ENCODE measurements at regions not wholly inside any gene's neighbourhood (a gene's known extent, or its start where the extent isn't known, plus 50 kb on each side); places are given as distances from the start of the nearest gene placed in this dataset.

DNA sequence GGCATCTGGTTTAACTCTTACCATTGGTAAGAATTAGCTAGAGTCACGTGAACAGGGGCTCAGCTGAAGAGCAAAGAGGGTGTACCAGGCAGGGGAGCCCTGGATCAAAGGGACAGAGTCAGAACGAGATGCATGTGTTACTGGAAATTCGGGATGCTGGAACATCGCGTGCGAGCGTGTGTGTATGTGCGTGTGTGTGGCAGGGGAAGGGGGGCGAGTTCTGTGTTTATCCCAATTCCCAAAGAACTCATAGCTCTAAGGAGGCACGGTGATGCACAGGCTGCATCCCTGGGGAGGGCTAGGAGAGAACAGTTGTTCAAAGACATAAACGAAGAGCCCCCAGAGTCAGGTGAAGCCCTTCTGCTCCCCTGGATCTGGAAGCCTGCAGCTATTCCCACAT, 353.3 kb downstream of the GADD45G start:
- no peak for TF ChIP-seq POLR2AphosphoS5 (IDR thresholded peaks at IDR 0.05; ENCODE audit: low read depth)
- TF ChIP-seq CTCF (conservative IDR thresholded peaks at IDR 0.05; ENCODE audit: low read depth in 2 of 2) = no peak
- no peak for TF ChIP-seq EZH2 (IDR thresholded peaks at IDR 0.05; ENCODE audit: low read depth, unreplicated experiment)
- TF ChIP-seq EZH2phosphoT487 (IDR thresholded peaks at IDR 0.05; ENCODE audit: unreplicated experiment) = no peak
- TF ChIP-seq CREB1 (CRISPR knock-in tag; IDR thresholded peaks at IDR 0.05; ENCODE audit: low read depth) = no peak
- TF ChIP-seq JUNB (IDR thresholded peaks at IDR 0.05; ENCODE audit: unreplicated experiment) = no peak
- no peak for TF ChIP-seq STAT1 (IDR thresholded peaks at IDR 0.05; ENCODE audit: unreplicated experiment)
- TF ChIP-seq, protein P1, sequence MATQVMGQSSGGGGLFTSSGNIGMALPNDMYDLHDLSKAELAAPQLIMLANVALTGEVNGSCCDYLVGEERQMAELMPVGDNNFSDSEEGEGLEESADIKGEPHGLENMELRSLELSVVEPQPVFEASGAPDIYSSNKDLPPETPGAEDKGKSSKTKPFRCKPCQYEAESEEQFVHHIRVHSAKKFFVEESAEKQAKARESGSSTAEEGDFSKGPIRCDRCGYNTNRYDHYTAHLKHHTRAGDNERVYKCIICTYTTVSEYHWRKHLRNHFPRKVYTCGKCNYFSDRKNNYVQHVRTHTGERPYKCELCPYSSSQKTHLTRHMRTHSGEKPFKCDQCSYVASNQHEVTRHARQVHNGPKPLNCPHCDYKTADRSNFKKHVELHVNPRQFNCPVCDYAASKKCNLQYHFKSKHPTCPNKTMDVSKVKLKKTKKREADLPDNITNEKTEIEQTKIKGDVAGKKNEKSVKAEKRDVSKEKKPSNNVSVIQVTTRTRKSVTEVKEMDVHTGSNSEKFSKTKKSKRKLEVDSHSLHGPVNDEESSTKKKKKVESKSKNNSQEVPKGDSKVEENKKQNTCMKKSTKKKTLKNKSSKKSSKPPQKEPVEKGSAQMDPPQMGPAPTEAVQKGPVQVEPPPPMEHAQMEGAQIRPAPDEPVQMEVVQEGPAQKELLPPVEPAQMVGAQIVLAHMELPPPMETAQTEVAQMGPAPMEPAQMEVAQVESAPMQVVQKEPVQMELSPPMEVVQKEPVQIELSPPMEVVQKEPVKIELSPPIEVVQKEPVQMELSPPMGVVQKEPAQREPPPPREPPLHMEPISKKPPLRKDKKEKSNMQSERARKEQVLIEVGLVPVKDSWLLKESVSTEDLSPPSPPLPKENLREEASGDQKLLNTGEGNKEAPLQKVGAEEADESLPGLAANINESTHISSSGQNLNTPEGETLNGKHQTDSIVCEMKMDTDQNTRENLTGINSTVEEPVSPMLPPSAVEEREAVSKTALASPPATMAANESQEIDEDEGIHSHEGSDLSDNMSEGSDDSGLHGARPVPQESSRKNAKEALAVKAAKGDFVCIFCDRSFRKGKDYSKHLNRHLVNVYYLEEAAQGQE (IDR thresholded peaks at IDR 0.05; ENCODE audit: unreplicated experiment) = no peak
- TF ChIP-seq, protein P2, sequence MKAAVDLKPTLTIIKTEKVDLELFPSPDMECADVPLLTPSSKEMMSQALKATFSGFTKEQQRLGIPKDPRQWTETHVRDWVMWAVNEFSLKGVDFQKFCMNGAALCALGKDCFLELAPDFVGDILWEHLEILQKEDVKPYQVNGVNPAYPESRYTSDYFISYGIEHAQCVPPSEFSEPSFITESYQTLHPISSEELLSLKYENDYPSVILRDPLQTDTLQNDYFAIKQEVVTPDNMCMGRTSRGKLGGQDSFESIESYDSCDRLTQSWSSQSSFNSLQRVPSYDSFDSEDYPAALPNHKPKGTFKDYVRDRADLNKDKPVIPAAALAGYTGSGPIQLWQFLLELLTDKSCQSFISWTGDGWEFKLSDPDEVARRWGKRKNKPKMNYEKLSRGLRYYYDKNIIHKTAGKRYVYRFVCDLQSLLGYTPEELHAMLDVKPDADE (IDR thresholded peaks at IDR 0.05) = no peak
- TF ChIP-seq ZNF114 (CRISPR knock-in tag; IDR thresholded peaks at IDR 0.05) = no peak
- no peak for TF ChIP-seq NANOG (IDR thresholded peaks at IDR 0.05; ENCODE audit: borderline replicate concordance)
- no peak for TF ChIP-seq ZNF462 (CRISPR knock-in tag; IDR thresholded peaks at IDR 0.05)
- no peak for TF ChIP-seq ZNF331 (CRISPR knock-in tag; IDR thresholded peaks at IDR 0.05; ENCODE audit: low read depth)

Measured in GM23338 (cell line).